ENCODE measurements at regions not wholly inside any gene's neighbourhood (a gene's known extent, or its start where the extent isn't known, plus 50 kb on each side); places are given as distances from the start of the nearest gene placed in this dataset.

- DNase-seq: no peak
Measured at GRCh38 chr11:95717314-95717713, 72.3 kb downstream of the FAM76B start.

- DNase-seq: no peak
Measured at GRCh38 chr11:95716266-95716665, 73.3 kb downstream of the FAM76B start.

GRCh38 chr11:95715777-95716241 lies 73.8 kb downstream of the FAM76B start:
- peak in 1 of 2 donors; percentile 76 for DNase-seq

DNA sequence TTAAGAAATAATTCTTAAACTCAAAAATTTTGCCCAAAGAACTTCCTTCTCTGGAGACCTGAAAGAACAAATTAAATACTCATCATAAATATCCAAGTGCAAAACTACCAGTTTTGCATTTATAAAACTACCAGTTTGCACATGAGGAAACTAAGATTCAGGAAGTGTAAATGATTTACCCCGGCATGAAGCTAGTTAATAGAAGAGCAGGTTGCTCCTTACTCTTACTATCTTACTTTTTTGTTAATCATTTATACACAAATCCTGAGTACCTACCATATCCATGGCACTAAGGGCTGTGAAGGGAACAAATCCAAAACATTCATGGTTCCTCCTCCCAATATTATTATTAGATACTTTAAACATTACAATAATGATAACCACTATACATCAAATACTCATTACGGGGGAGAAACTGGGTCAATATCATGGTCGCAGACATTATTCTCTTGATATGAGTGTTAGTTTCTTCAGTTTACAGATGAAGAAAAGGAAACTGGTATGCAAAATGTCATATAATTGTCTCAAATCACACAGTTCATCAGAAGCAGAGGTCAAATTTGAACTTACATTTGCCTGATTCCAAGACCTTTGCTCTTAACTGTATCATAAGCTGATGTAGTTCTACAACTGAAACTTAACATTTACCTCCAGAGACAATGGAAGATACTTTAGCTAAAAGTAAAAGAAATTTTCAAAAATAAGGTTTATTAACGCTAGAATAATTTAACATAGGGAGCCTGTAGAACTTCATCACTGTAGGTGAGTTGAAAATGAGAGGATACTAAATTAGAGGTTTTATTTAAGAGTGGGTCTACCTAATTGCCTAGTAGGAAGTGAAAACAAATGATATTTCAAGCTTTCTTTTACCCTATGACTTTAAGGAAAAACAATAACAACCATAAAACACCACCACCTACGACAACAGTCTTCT lies 74.5 kb downstream of the FAM76B start:
- no peak for DNase-seq

- no peak for DNase-seq
Measured at GRCh38 chr11:95713428-95713827, 76.2 kb downstream of the FAM76B start.

- no peak for DNase-seq
Measured at GRCh38 chr11:95711945-95712221, 77.7 kb downstream of the FAM76B start.

- no peak for DNase-seq
Measured at GRCh38 chr11:95711162-95711944, 78.2 kb downstream of the FAM76B start.

DNA sequence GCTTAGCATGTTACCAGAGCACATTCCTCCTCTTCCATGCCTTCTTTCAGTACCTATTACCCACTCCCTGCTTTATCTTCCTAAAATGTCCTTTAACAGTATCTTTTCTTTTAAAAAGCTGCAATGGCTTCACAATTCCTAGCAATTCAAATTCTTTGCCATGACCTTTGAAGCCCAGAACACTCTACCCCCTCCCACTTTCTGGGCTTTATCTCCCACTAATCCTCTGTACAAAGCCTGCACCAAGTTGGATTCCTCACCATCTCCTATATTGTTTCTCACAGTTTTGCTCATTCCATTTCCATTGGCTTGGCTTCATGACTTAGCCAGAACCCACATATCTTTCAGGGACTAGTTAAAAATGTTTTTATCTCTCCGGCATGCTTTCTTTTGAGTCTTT lies 80.9 kb downstream of the FAM76B start:
- no peak for DNase-seq

GRCh38 chr11:95706974-95707387 lies 82.6 kb downstream of the FAM76B start:
- no peak for DNase-seq

DNA sequence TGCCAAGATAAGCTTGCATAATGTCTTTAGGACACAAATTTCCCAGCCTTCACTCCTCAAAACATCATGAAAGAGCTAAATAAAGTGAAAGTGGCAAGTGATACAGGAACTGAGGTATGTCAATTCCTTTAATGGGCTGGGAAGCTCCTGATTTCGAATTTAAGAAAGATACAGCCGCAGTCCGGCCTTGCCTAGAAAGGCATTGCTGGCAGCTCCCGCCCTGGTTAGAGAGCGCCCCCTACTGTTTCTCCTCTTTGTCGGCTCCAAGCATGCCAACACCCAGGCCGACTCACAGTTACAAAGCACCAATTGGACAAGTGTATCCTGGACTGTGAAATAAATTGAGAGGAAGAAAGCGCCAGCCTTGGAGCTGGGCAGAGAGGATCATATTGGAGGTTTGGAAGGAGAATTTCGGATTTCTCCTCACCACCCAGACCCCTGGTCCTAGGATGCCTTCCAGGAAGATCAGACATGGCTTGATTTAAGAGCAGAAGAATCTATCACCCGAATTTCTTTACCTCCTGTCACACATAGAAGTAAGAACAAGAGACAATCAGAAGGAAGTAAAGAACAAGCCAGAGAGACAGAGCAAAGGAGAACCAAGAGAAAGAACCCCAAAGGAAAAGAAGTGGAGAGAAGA lies 84.0 kb downstream of the FAM76B start:
- DNase-seq: peak; percentile 89 to 91

- DNase-seq: no peak
Measured at GRCh38 chr11:95704865-95705264, 84.7 kb downstream of the FAM76B start.

DNA sequence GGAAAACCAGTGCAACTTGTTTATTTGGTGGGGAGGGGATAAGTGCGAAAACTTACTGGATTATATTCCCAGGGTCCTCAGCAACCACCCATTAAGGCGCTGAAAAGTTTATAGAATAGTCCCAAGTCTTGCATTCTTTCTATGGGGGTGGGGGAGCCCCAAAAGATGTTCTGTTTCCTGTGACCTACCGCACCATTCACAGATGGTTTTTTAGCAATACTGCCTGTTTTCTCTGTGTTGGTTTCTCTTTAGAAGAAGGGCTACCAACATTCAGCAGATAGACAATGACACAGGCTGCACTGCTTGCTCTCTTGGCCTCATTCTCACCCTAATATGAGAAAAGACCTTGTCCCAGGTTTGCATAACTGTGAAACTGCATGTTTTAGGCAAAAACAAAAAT lies 86.5 kb downstream of the FAM76B start:
- peak in 1 of 2 donors; percentile 36 for DNase-seq

- DNase-seq: no peak
Measured at GRCh38 chr11:95702526-95702925, 87.1 kb downstream of the FAM76B start.

- DNase-seq: peak in 1 of 2 donors; percentile 62
Measured at GRCh38 chr11:95700471-95700817, 89.1 kb downstream of the FAM76B start.

- DNase-seq: peak in 1 of 2 donors; percentile 55
Measured at GRCh38 chr11:95699631-95700470, 89.7 kb downstream of the FAM76B start.

DNA sequence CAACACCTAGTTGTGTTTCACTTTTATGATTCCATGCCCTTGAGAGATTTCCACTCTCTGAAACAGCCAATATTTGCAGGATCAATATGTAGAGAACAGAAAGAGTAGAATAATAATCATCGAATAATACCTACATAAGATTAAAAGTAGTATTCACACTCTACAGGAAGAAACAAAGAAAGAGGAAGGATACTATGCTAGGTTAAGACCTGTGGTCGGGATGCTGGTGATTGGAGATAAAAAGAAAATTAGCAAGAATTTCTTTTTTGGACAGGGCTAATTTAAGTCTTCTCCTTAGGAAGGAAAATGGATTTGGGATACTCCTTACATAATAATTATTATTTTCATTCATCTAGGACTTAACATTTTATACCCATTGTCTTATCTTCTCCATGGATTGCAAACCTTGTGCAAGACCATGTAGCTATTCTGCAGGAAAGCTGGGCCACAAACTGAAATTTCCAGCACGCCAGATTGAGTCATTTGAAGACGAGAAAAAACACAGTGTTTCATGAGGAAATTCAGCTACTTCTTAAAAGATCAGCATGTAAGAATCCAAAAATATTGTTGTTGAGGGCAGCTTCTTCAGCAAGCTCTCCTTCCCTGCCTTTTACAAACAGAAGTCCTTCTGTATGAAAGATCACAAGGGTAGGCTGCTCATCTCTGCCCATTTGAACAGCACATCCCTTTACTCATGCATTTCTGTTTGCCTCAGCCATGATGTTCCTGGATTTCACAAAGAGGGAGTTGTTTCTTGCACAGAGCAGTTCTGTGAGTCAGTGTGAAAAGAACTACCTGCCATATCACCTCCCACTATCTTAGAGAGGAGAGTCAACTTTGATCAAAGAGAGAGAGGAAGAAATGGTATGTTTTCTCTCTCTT lies 90.7 kb downstream of the FAM76B start:
- DNase-seq: no peak

- peak in 1 of 2 donors; percentile 13 for DNase-seq
Measured at GRCh38 chr11:95697614-95698408, 91.8 kb downstream of the FAM76B start.

GRCh38 chr11:95695181-95695580 lies 94.4 kb downstream of the FAM76B start:
- DNase-seq: no peak

- DNase-seq: no peak
Measured at GRCh38 chr11:95693298-95693697, 96.3 kb downstream of the FAM76B start.

DNA sequence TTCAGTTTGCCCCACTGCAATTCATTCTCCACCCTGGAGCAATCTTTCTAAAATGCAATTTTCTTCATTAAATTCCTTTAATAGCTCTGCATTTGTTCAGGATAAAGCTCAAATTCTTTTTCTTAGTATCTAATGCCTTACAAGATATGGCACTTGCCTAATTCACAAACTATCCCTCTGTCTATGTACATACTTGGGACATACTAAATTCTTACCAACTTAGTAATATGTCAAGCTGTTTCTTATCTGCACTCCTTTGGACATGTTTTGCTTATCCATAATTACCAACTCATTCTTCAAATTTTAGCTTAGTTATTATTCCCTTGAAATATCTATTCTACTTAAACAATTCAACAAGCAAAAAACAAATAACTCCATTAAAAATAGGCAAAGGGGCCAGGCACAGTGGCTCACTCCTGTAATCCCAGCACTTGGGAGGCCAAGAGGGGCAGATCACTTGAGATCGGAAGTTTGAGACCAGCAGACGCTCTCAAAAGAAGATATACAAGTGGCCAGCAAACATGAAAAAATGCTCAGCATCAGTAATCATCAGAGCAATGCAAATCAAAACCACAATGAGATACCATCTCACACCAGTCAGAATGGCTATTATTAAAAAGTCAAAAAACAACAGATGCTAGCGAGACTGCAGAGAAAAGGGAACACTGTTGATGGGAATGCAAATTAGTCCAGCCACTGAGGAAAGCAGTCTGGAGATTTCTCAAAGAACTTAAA lies 96.9 kb downstream of the FAM76B start:
- no peak for DNase-seq
